PFSK-1 (cell line): ENCODE measurements at regions not wholly inside any gene's neighbourhood (a gene's known extent, or its start where the extent isn't known, plus 50 kb on each side); places are given as distances from the start of the nearest gene placed in this dataset.

ENCODE experiments used
- FOXP2 ChIP-seq: optimal IDR thresholded peaks from 2 replicates; pipeline ENCODE3; 2011; ENCODE audit warnings: borderline replicate concordance, control low read depth, inconsistent platforms; ENCODE audit not compliant: insufficient read depth; ENCODE audit errors: extremely low read length, extremely low read depth
- POLR2AphosphoS5 ChIP-seq: IDR thresholded peaks from 2 replicates; pipeline ENCODE4 v1.6.1; 2012; ENCODE audit warnings: low read depth, mild to moderate bottlenecking, control low read depth, low read length, moderate library complexity
- REST ChIP-seq, 2 experiments: IDR thresholded peaks; 2 replicates each; pipeline versions ENCODE4 v1.6.1 to v1.8.0; 2011 to 2012; ENCODE audit warnings: low read depth in 2 of 2, low read length in 2 of 2, control low read depth in 1 of 2, inconsistent platforms in 1 of 2, mild to moderate bottlenecking in 1 of 2, moderate library complexity in 1 of 2; ENCODE audit not compliant: insufficient read depth in 1 of 2
- SIN3A ChIP-seq: IDR thresholded peaks from 2 replicates; pipeline ENCODE4 v1.6.1; 2012; ENCODE audit warnings: mild to moderate bottlenecking, low read length, moderate library complexity, borderline replicate concordance; ENCODE audit not compliant: insufficient read depth
- TAF1 ChIP-seq: IDR thresholded peaks from 2 replicates; pipeline ENCODE4 v1.6.1; 2012; ENCODE audit warnings: low read length, control low read depth, borderline replicate concordance; ENCODE audit not compliant: insufficient read depth

- TF ChIP-seq POLR2AphosphoS5 (no peak), SIN3A (no peak), REST (IDR thresholded peaks at IDR 0.05; ENCODE audit: insufficient read depth in 1 of 2, low read depth in 2 of 2, low read length in 2 of 2) (no peak), FOXP2 (no peak)
Measured at GRCh38 chr2:103880081-103880834, 973.7 kb upstream of the POU3F3 start.

- no peak for TF ChIP-seq SIN3A
- TF ChIP-seq FOXP2: no peak
- TF ChIP-seq POLR2AphosphoS5: no peak
- no peak for TF ChIP-seq REST (IDR thresholded peaks at IDR 0.05; ENCODE audit: insufficient read depth in 1 of 2, low read depth in 2 of 2, low read length in 2 of 2)
- TF ChIP-seq TAF1: no peak
Measured at GRCh38 chr2:103887625-103888024, 966.3 kb upstream of the POU3F3 start.

- TF ChIP-seq FOXP2 (no peak), POLR2AphosphoS5 (no peak), REST (IDR thresholded peaks at IDR 0.05; ENCODE audit: insufficient read depth in 1 of 2, low read depth in 2 of 2, low read length in 2 of 2) (no peak), SIN3A (no peak), TAF1 (no peak)
Measured at GRCh38 chr2:103896182-103896581, 957.7 kb upstream of the POU3F3 start.

DNA sequence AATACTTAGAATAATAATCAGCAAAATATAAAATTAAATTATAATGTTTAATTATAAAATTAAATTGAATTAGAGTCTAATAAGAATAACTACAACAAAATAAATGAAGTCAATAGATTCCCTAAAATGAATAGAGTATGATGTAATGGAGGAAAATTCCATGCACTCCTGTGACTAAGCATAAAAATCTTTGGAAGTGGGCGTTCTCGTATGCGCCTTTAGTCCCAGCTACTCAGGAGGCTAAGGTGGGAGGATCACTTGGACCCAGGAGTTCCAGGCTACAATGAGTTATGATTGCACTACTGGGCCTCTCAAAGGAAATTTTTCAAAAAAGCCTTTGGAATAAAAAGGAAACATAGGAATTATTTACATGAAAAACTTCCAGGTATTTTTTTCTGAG lies 955.4 kb upstream of the POU3F3 start:
- TF ChIP-seq TAF1 (no peak), FOXP2 (no peak), REST (IDR thresholded peaks at IDR 0.05; ENCODE audit: insufficient read depth in 1 of 2, low read depth in 2 of 2, low read length in 2 of 2) (no peak), SIN3A (no peak), POLR2AphosphoS5 (no peak)
